K562 (cell line): ENCODE measurements at regions not wholly inside any gene's neighbourhood (a gene's known extent, or its start where the extent isn't known, plus 50 kb on each side); places are given as distances from the start of the nearest gene placed in this dataset.

Experiments
- ATAC-seq: fragments of 200-7000 bp; cut with Tn5 transposase; 3 replicates; pipeline ENCODE4 v1.9.1; 2020; ENCODE audit warnings: moderate library complexity
- BruUV-seq: library from RNA; stranded (reverse); fragments of 400-500 nt; replicated peaks from 2 replicates; lab custom pipeline; 2021; lab: Mats Ljungman, UMichigan
- CTCF ChIA-PET: fragments of 300-600 bp; formaldehyde crosslinking; extraction: SDS; loops from one replicate; lab custom pipeline; 2021; ENCODE audit warnings: low intra/inter-chr PET ratio; lab: Yijun Ruan, JAX
- POLR2A ChIA-PET: fragments of 300-600, 350-650 bp; sonication (Branson Sonifier 250); formaldehyde crosslinking; extraction: SDS; loops from one replicate; lab custom pipeline; 2021; ENCODE audit warnings: antibody characterized with exemption, inconsistent platforms; lab: Yijun Ruan, JAX
- DNase-seq, 4 experiments: peaks; one replicate each; pipeline versions ENCODE4 v3.0.0 to v3.0.0-alpha.2; 2011 to 2018; ENCODE audit warnings: low spot score in 3 of 4, mixed read lengths in 3 of 4; ENCODE audit errors: extremely low read depth in 1 of 4
- FAIRE-seq: peaks from 2 replicates; lab custom pipeline; 2011; peaks lifted over from hg19 to GRCh38; lab: Jason Lieb, UNC
- H2AFZ ChIP-seq: 2 replicates; pipeline ENCODE4 v1.6.0; 2011; ENCODE audit warnings: low read depth, low read length, control low read depth, inconsistent platforms
- H3K27ac ChIP-seq: fragments of 200-600 bp; 3 replicates; pipeline ENCODE4 v1.8.0; 2011; ENCODE audit warnings: low read depth, mild to moderate bottlenecking, control low read depth, inconsistent platforms, low read length, moderate library complexity, mixed read lengths; ENCODE audit errors: extremely low read depth
- H3K27me3 ChIP-seq, 2 experiments: fragments of 300-600 bp in 1 of 2; 2 replicates in 1 of 2; 3 replicates in 1 of 2; pipeline versions ENCODE4 v1.6.0 to v1.8.0; 2011; ENCODE audit warnings: inconsistent platforms in 2 of 2, low read length in 2 of 2, mild to moderate bottlenecking in 1 of 2, mixed read lengths in 1 of 2, moderate library complexity in 1 of 2; ENCODE audit not compliant: control insufficient read depth in 2 of 2, insufficient read depth in 2 of 2
- H3K36me3 ChIP-seq: fragments of 300-600 bp; 3 replicates; pipeline ENCODE4 v1.8.0; 2011; ENCODE audit warnings: mild to moderate bottlenecking, low read length, inconsistent platforms; ENCODE audit not compliant: control insufficient read depth, insufficient read depth
- H3K4me1 ChIP-seq, 2 experiments: fragments of 200-600 bp in 1 of 2; replicated peaks in 1 of 2; 2 replicates in 1 of 2; 3 replicates in 1 of 2; pipeline versions ENCODE4 v1.5.1 to v1.8.0; 2011; ENCODE audit warnings: inconsistent platforms in 2 of 2, low read length in 2 of 2, mild to moderate bottlenecking in 1 of 2, mixed read lengths in 1 of 2, moderate library complexity in 1 of 2; ENCODE audit not compliant: control insufficient read depth in 2 of 2, insufficient read depth in 2 of 2
- H3K4me2 ChIP-seq: 2 replicates; pipeline ENCODE4 v1.6.1; 2011; ENCODE audit warnings: low read length, control low read depth, inconsistent platforms, mixed read lengths; ENCODE audit not compliant: insufficient read depth
- H3K4me3 ChIP-seq: fragments of 200-600 bp; sonication (generic), shearing (Covaris generic); 2 replicates; pipeline ENCODE4 v1.5.1; 2016; ENCODE audit warnings: control low read depth, inconsistent platforms
- H3K79me2 ChIP-seq: fragments of 200-600 bp; 3 replicates; pipeline ENCODE4 v1.8.0; 2011; ENCODE audit warnings: low read length, inconsistent platforms; ENCODE audit not compliant: control insufficient read depth, insufficient read depth
- H3K9ac ChIP-seq, 2 experiments: 2 replicates each; pipeline versions ENCODE4 v1.6.0 to v1.6.1; 2011; ENCODE audit warnings: low read depth in 2 of 2, low read length in 2 of 2, control low read depth in 1 of 2, inconsistent platforms in 1 of 2, mild to moderate bottlenecking in 1 of 2, mixed read lengths in 1 of 2; ENCODE audit not compliant: insufficient read depth in 1 of 2
- H3K9me1 ChIP-seq: one replicate; pipeline ENCODE4 v1.6.0; 2011; ENCODE audit warnings: inconsistent platforms, mild to moderate bottlenecking, low read length, moderate library complexity; ENCODE audit not compliant: control insufficient read depth, insufficient read depth
- H3K9me3 ChIP-seq: replicated peaks from 2 replicates; pipeline ENCODE4 v1.5.1; 2011; ENCODE audit warnings: low read depth, low read length, inconsistent platforms; ENCODE audit not compliant: control insufficient read depth, insufficient read depth
- H4K20me1 ChIP-seq: replicated peaks from 2 replicates; pipeline ENCODE4 v1.6.1; 2011; ENCODE audit warnings: low read length, inconsistent platforms, mixed read lengths; ENCODE audit not compliant: control insufficient read depth, insufficient read depth
- ADNP ChIP-seq: fragments of 200-800 bp; sonication (Bioruptor generic); IDR thresholded peaks from 2 replicates; pipeline ENCODE4 v1.6.1; 2016; ENCODE audit warnings: missing genetic modification characterization, missing compliant biosample characterization
- CBX5 ChIP-seq: IDR thresholded peaks from 2 replicates; pipeline ENCODE4 v1.6.1; 2014; ENCODE audit warnings: low read depth, borderline replicate concordance
- CHD4 ChIP-seq: fragments of 200-600 bp; sonication (generic); IDR thresholded peaks from 3 replicates; pipeline ENCODE4 v1.6.1; 2012; ENCODE audit warnings: low read depth, mild to moderate bottlenecking, mixed read lengths, low read length, inconsistent platforms; ENCODE audit not compliant: insufficient read depth, insufficient replicate concordance, poor library complexity, severe bottlenecking
- ELF4 ChIP-seq: fragments of 450-650 bp; formaldehyde crosslinking; IDR thresholded peaks from 2 replicates; pipeline ENCODE4 v1.4.0; 2022; ENCODE audit warnings: missing genetic modification characterization
- GATAD2A ChIP-seq: fragments of 450-650 bp; IDR thresholded peaks from 2 replicates; pipeline ENCODE4 v1.6.1; 2017
- NUFIP1 ChIP-seq: fragments of 450-650 bp; IDR thresholded peaks from 2 replicates; pipeline ENCODE4 v1.6.1; 2018; ENCODE audit not compliant: partially characterized antibody
- SIX5 ChIP-seq, 2 experiments: IDR thresholded peaks; 2 replicates each; pipeline ENCODE4 v1.6.1; 2011; ENCODE audit warnings: low read length in 2 of 2, borderline replicate concordance in 1 of 2, low read depth in 1 of 2, mild to moderate bottlenecking in 1 of 2, moderate library complexity in 1 of 2; ENCODE audit not compliant: insufficient read depth in 1 of 2
- TEAD1 ChIP-seq, 2 experiments: fragments of 450-650 bp in 1 of 2; sonication (generic) in 1 of 2; formaldehyde crosslinking; IDR thresholded peaks; 2 replicates each; pipeline versions ENCODE4 v1.4.0 to v1.8.0; 2020 to 2022; ENCODE audit warnings: mild to moderate bottlenecking in 2 of 2, missing genetic modification reagents in 1 of 2
- TEAD4 ChIP-seq, 2 experiments: sonication (generic) in 1 of 2; formaldehyde crosslinking in 1 of 2; IDR thresholded peaks; 2 replicates each; pipeline versions ENCODE4 v1.6.1 to v1.8.0; 2012 to 2022; ENCODE audit warnings: borderline replicate concordance in 1 of 2, inconsistent platforms in 1 of 2, low read length in 1 of 2, mild to moderate bottlenecking in 1 of 2, missing genetic modification reagents in 1 of 2
- ZNF324 ChIP-seq: fragments of 250-450 bp; sonication (Bioruptor Pico); IDR thresholded peaks from 2 replicates; pipeline ENCODE4 v1.4.0; 2020; ENCODE audit warnings: mild to moderate bottlenecking
- ZNF445 ChIP-seq: fragments of 250-450 bp; sonication (Bioruptor Pico); IDR thresholded peaks from 2 replicates; pipeline ENCODE4 v1.4.0; 2020; ENCODE audit warnings: low read depth, mild to moderate bottlenecking, moderate library complexity
- WGBS: fragments of 100-300 bp; shearing (Covaris generic); methylation state at CpG from one replicate; pipeline ENCODE4 v1.1.6; 2016; ENCODE audit warnings: low coverage, mixed read lengths; ENCODE audit not compliant: insufficient coverage; ENCODE audit errors: missing lambda C conversion rate; 5-methylcytosine and 5-hydroxymethylcytosine counted together
- in situ Hi-C: fragments of 300-500 bp; cut with MboI; formaldehyde crosslinking; loops from 4 replicates; pipeline ENCODE4 v1.15.0; 2018; ENCODE audit warnings: inconsistent platforms, mixed read lengths
- intact Hi-C: fragments of 100-400 bp; cut with micrococcal nuclease; formaldehyde crosslinking; loops from 2 replicates; pipeline ENCODE4 v1.14.2; 2022

- Histone ChIP-seq H3K27me3 (no peaks in the 10 kb centered on the region), H3K27ac (no peak overlapping the region), H3K79me2 (no peaks in the 10 kb centered on the region), H3K9ac (no peak overlapping the region), H3K36me3 (no peaks in the 10 kb centered on the region), H3K4me1 (no peaks in the 10 kb centered on the region), H4K20me1 (no peaks in the 10 kb centered on the region), H3K9me1 (no peaks in the 10 kb centered on the region), H3K9me3 (no peaks in the 10 kb centered on the region), H3K4me3 (no peak overlapping the region), H3K4me2 (no peak overlapping the region), H2AFZ (no peak overlapping the region)
- CTCF ChIA-PET: no interaction called here
- WGBS: 0% methylated on average over 1 of the region's 1 CpG
- DNase-seq (no peak), ATAC-seq (no peak), FAIRE-seq (no peak)
- intact Hi-C loops (no loop called here), in situ Hi-C loops (no loop called here)
- TF ChIP-seq TEAD4 (IDR thresholded peaks at IDR 0.05; ENCODE audit: low read length) (no peak), TEAD4 (CRISPR knock-in tag; IDR thresholded peaks at IDR 0.05; ENCODE audit: borderline replicate concordance) (no peak), ZNF445 (CRISPR knock-in tag) (no peak), GATAD2A (no peak), NUFIP1 (no peak), CBX5 (no peak), CHD4 (no peak), SIX5 (IDR thresholded peaks at IDR 0.05; ENCODE audit: borderline replicate concordance in 1 of 2, insufficient read depth in 1 of 2, low read depth in 1 of 2, low read length in 2 of 2) (no peak), ADNP (tag) (no peak), ELF4 (CRISPR knock-in tag) (no peak), TEAD1 (CRISPR knock-in tag; IDR thresholded peaks at IDR 0.05) (no peak), ZNF324 (CRISPR knock-in tag) (no peak)
- POLR2A ChIA-PET: no interaction called here
- BruUV-seq: no TSS peak
These were observed 771.6 kb downstream of the DIPK2A start for GRCh38 chr3:144743225-144743668.
